Neural cell (in vitro differentiated cells): ENCODE measurements at regions not wholly inside any gene's neighbourhood (a gene's known extent, or its start where the extent isn't known, plus 50 kb on each side); places are given as distances from the start of the nearest gene placed in this dataset.

ENCODE experiments used
- H2AFZ ChIP-seq: fragments of 200-600, 300-800 bp; sonication (generic), shearing (Covaris generic); 2 replicates; pipeline ENCODE4 v1.6.0; 2014; ENCODE audit warnings: low read depth, mild to moderate bottlenecking, antibody characterized with exemption, low read length, moderate library complexity
- H3F3A ChIP-seq: fragments of 200-600 bp; shearing (Covaris generic); 2 replicates; pipeline ENCODE4 v1.6.1; 2016; ENCODE audit warnings: mild to moderate bottlenecking, moderate library complexity, mixed read lengths, antibody characterized with exemption, low read length; ENCODE audit not compliant: insufficient read depth, poor library complexity, severe bottlenecking
- H3K27ac ChIP-seq: fragments of 200-600, 300-800 bp; sonication (generic), shearing (Covaris generic); 2 replicates; pipeline ENCODE4 v1.5.1; 2014; ENCODE audit warnings: mild to moderate bottlenecking, low read length, moderate library complexity
- H3K27me3 ChIP-seq: fragments of 300-800, 200-600 bp; sonication (generic), shearing (Covaris generic); 2 replicates; pipeline ENCODE4 v1.6.0; 2014; ENCODE audit warnings: mild to moderate bottlenecking, low read depth, low read length, moderate library complexity; ENCODE audit not compliant: insufficient read depth
- H3K36me3 ChIP-seq: fragments of 300-800, 200-600 bp; sonication (generic), shearing (Covaris generic); 2 replicates; pipeline ENCODE4 v1.5.1; 2014; ENCODE audit warnings: mild to moderate bottlenecking, antibody characterized with exemption, low read length, moderate library complexity; ENCODE audit not compliant: insufficient read depth
- H3K4me2 ChIP-seq: fragments of 300-800, 200-600 bp; sonication (generic), shearing (Covaris generic); 2 replicates; pipeline ENCODE4 v1.6.0; 2014; ENCODE audit warnings: mild to moderate bottlenecking, low read length
- H3K4me3 ChIP-seq: fragments of 300-800, 200-600 bp; sonication (generic), shearing (Covaris generic); 2 replicates; pipeline ENCODE4 v1.5.1; 2014; ENCODE audit warnings: mild to moderate bottlenecking, low read length, moderate library complexity
- H3K79me2 ChIP-seq: fragments of 200-600 bp; shearing (Covaris generic); replicated peaks from 2 replicates; pipeline ENCODE4 v1.6.0; 2014; ENCODE audit warnings: mild to moderate bottlenecking, low read length, moderate library complexity; ENCODE audit not compliant: insufficient read depth
- H3K9ac ChIP-seq: fragments of 300-800, 200-600 bp; sonication (generic), shearing (Covaris generic); 2 replicates; pipeline ENCODE4 v1.6.1; 2016; ENCODE audit warnings: mild to moderate bottlenecking, low read length, mixed read lengths
- H3K9me2 ChIP-seq: fragments of 200-600 bp; shearing (Covaris generic); 2 replicates; pipeline ENCODE4 v1.6.1; 2016; ENCODE audit warnings: mild to moderate bottlenecking, low read length, mixed read lengths; ENCODE audit not compliant: insufficient read depth
- H3K9me3 ChIP-seq: fragments of 200-600, 300-800 bp; sonication (generic), shearing (Covaris generic); 2 replicates; pipeline ENCODE4 v1.6.1; 2016; ENCODE audit warnings: mild to moderate bottlenecking, mixed run types, low read length, moderate library complexity, mixed read lengths
- H4K20me1 ChIP-seq: fragments of 200-600 bp; shearing (Covaris generic); 2 replicates; pipeline ENCODE4 v1.6.1; 2016; ENCODE audit warnings: mild to moderate bottlenecking, mixed run types; ENCODE audit not compliant: insufficient read depth
- CTCF ChIP-seq: fragments of 450-650 bp; IDR thresholded peaks from 2 replicates; pipeline ENCODE4 v1.5.1; 2014; ENCODE audit warnings: antibody characterized with exemption, mild to moderate bottlenecking, moderate library complexity; ENCODE audit not compliant: poor library complexity, severe bottlenecking
- EP300 ChIP-seq: fragments of 450-650 bp; conservative IDR thresholded peaks from 2 replicates; pipeline ENCODE4 v1.6.1; 2014; ENCODE audit warnings: antibody characterized with exemption, mild to moderate bottlenecking, moderate library complexity; ENCODE audit not compliant: poor library complexity, severe bottlenecking
- EZH2 ChIP-seq: fragments of 200-600, 300-800 bp; shearing (Covaris generic), sonication (generic); IDR thresholded peaks from 2 replicates; pipeline ENCODE4 v1.6.1; 2014; ENCODE audit warnings: antibody characterized with exemption, low read length, borderline replicate concordance, mild to moderate bottlenecking; ENCODE audit not compliant: insufficient read depth, poor library complexity, severe bottlenecking
- MXI1 ChIP-seq: fragments of 450-650 bp; conservative IDR thresholded peaks from 2 replicates; pipeline ENCODE4 v1.6.1; 2014; ENCODE audit warnings: antibody characterized with exemption, mild to moderate bottlenecking; ENCODE audit not compliant: poor library complexity, severe bottlenecking
- POLR2AphosphoS5 ChIP-seq: IDR thresholded peaks from 2 replicates; pipeline ENCODE4 v1.6.1; 2012
- RAD21 ChIP-seq: fragments of 450-650 bp; conservative IDR thresholded peaks from 2 replicates; pipeline ENCODE4 v1.6.1; 2014; ENCODE audit warnings: antibody characterized with exemption, mild to moderate bottlenecking, moderate library complexity
- SMC3 ChIP-seq: fragments of 450-650 bp; conservative IDR thresholded peaks from 2 replicates; pipeline ENCODE4 v1.6.1; 2014; ENCODE audit warnings: antibody characterized with exemption, mild to moderate bottlenecking, moderate library complexity; ENCODE audit not compliant: poor library complexity
- TAF1 ChIP-seq: IDR thresholded peaks from 2 replicates; pipeline ENCODE4 v1.6.1; 2012; ENCODE audit warnings: low read depth
- TF ChIP-seq, protein P1 (sequence below): IDR thresholded peaks from 2 replicates; pipeline ENCODE4 v1.6.1; 2012; ENCODE audit warnings: borderline replicate concordance

- Histone ChIP-seq H3K4me2 (no peak overlapping the region), H3F3A (no peaks in the 10 kb centered on the region), H3K9ac (no peak overlapping the region), H4K20me1 (no peaks in the 10 kb centered on the region), H3K27me3 (no peaks in the 10 kb centered on the region), H2AFZ (no peak overlapping the region), H3K27ac (no peak overlapping the region), H3K36me3 (no peaks in the 10 kb centered on the region), H3K79me2 (no peaks in the 10 kb centered on the region), H3K4me3 (no peak overlapping the region), H3K9me3 (no peaks in the 10 kb centered on the region), H3K9me2 (no peaks in the 10 kb centered on the region)
- TF ChIP-seq CTCF (peak; percentile 43), EP300 (no peak), RAD21 (peak; percentile 20), SMC3 (peak; percentile 36)
These were observed 375.3 kb downstream of the C12orf75 start for GRCh38 chr12:105705765-105706164.

DNA sequence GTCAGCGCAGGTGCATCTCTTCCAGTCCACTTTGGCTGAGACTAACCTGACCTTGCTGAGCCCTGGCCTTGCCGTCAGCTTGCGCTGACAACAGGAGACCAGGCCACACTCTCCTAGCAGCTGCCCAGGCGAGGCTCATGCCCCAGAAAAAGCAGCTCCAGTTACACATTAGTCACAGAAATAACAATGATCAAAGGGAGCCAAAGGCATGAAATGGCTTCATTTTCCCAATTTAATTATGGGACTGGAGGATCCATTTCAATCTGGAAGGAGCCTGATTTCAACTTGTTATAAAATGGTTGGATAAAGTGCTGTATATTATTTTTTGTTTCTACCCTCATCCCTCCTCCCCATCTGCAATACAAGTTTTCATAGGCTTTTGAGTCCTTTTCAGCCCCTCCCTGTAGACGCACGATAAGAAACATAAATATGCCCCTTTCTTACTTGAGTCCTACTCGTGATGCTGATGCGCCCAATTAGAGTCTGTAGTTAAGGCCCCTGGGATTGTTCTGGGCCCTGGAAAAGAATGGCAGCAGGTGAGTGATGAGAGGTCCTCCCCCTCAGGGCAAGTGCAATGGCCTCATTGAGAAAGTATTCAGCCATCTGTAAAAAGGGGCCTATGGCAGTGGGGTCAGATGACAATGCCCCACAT is 376.0 kb downstream of the C12orf75 start:
- Histone ChIP-seq H4K20me1 (no peaks in the 10 kb centered on the region), H3K27me3 (no peaks in the 10 kb centered on the region), H3K36me3 (no peaks in the 10 kb centered on the region), H2AFZ (no peak overlapping the region), H3K79me2 (no peaks in the 10 kb centered on the region), H3K9me3 (no peaks in the 10 kb centered on the region), H3K9me2 (no peaks in the 10 kb centered on the region), H3K4me2 (no peak overlapping the region), H3F3A (no peaks in the 10 kb centered on the region), H3K9ac (no peak overlapping the region), H3K27ac (no peak overlapping the region), H3K4me3 (no peak overlapping the region)
- no peak for TF ChIP-seq MXI1
- TF ChIP-seq SMC3, result no peak
- TF ChIP-seq EP300, result no peak
- no peak for TF ChIP-seq EZH2
- TF ChIP-seq POLR2AphosphoS5, result no peak
- TF ChIP-seq TAF1, result no peak
- TF ChIP-seq, protein P1, sequence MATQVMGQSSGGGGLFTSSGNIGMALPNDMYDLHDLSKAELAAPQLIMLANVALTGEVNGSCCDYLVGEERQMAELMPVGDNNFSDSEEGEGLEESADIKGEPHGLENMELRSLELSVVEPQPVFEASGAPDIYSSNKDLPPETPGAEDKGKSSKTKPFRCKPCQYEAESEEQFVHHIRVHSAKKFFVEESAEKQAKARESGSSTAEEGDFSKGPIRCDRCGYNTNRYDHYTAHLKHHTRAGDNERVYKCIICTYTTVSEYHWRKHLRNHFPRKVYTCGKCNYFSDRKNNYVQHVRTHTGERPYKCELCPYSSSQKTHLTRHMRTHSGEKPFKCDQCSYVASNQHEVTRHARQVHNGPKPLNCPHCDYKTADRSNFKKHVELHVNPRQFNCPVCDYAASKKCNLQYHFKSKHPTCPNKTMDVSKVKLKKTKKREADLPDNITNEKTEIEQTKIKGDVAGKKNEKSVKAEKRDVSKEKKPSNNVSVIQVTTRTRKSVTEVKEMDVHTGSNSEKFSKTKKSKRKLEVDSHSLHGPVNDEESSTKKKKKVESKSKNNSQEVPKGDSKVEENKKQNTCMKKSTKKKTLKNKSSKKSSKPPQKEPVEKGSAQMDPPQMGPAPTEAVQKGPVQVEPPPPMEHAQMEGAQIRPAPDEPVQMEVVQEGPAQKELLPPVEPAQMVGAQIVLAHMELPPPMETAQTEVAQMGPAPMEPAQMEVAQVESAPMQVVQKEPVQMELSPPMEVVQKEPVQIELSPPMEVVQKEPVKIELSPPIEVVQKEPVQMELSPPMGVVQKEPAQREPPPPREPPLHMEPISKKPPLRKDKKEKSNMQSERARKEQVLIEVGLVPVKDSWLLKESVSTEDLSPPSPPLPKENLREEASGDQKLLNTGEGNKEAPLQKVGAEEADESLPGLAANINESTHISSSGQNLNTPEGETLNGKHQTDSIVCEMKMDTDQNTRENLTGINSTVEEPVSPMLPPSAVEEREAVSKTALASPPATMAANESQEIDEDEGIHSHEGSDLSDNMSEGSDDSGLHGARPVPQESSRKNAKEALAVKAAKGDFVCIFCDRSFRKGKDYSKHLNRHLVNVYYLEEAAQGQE, result no peak
- TF ChIP-seq RAD21, result no peak
- no peak for TF ChIP-seq CTCF
